Vagina (tissue), 2 donors: ENCODE measurements at regions not wholly inside any gene's neighbourhood (a gene's known extent, or its start where the extent isn't known, plus 50 kb on each side); places are given as distances from the start of the nearest gene placed in this dataset.
A peak's percentile ranks its signal among the peaks of the same experiment; 100 is the strongest.

ENCODE experiments used
- DNase-seq, 2 donors: peaks; one replicate each; pipeline ENCODE4 v3.0.0-alpha.2; 2017; ENCODE audit errors: extremely low spot score in 2 of 2
- H3K27ac ChIP-seq: fragments of 200-600 bp; sonication (generic); one replicate; pipeline ENCODE4 v1.5.1; 2019
- H3K27me3 ChIP-seq: fragments of 200-600 bp; sonication (generic); one replicate; pipeline ENCODE4 v1.5.1; 2019
- H3K36me3 ChIP-seq, 2 donors: fragments of 200-600 bp; sonication (generic); one replicate each; pipeline ENCODE4 v1.5.1; 2017 to 2019
- H3K4me1 ChIP-seq: fragments of 200-600 bp; sonication (generic); one replicate; pipeline ENCODE4 v1.5.1; 2019
- H3K4me3 ChIP-seq, 2 donors: fragments of 200-600 bp; sonication (generic); 1 replicate in 1 of 2; 2 replicates in 1 of 2; pipeline ENCODE4 v1.5.1; 2016 to 2019
- H3K9me3 ChIP-seq: fragments of 200-600 bp; sonication (generic); one replicate; pipeline ENCODE4 v1.5.1; 2019
- POLR2A ChIP-seq, 2 donors: fragments of 450-650 bp; IDR thresholded peaks; one replicate each; pipeline ENCODE4 v1.6.1; 2017; ENCODE audit warnings: antibody characterized with exemption in 2 of 2, mild to moderate bottlenecking in 2 of 2, moderate library complexity in 2 of 2
- POLR2AphosphoS5 ChIP-seq, 2 donors: sonication (generic); formaldehyde crosslinking; IDR thresholded peaks; one replicate each; pipeline ENCODE4 v1.9.0; 2017; ENCODE audit warnings: antibody characterized with exemption in 2 of 2, mild to moderate bottlenecking in 2 of 2, low read depth in 1 of 2; ENCODE audit not compliant: insufficient read depth in 1 of 2
- intact Hi-C: fragments of 100-400 bp; cut with DNase I; formaldehyde crosslinking; loops from one replicate; pipeline ENCODE4 v1.15.1; 2023
- TF ChIP-seq, protein P1 (sequence below), 3 experiments: fragments of 450-650 bp in 2 of 3; fragments of 200-600 bp in 1 of 3; sonication (generic) in 1 of 3; IDR thresholded peaks; one replicate each; pipeline ENCODE4 v1.5.1; 2017 to 2019; ENCODE audit warnings: antibody characterized with exemption in 3 of 3, mild to moderate bottlenecking in 2 of 3, moderate library complexity in 2 of 3

DNA sequence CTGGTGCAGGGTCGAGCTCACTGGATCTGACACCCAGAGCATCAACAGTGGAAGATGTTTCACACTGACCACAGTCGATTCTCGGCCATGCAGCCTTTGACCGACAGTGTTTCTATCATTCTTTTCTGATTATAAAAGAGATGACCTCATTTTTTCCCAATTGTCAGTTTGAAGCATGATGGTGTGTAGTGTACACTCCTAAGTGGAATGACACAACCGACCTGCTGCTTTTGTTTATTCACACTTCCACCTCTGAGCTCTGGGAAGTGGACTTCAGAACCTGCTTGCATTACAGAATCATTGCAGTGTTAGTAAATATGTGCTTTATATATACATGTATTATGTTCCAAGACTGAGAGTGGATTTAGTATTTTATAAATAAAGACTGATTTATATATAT, 128.6 kb downstream of the IRX2 start:
- intact Hi-C loops = no loop called here
- TF ChIP-seq, protein P1, sequence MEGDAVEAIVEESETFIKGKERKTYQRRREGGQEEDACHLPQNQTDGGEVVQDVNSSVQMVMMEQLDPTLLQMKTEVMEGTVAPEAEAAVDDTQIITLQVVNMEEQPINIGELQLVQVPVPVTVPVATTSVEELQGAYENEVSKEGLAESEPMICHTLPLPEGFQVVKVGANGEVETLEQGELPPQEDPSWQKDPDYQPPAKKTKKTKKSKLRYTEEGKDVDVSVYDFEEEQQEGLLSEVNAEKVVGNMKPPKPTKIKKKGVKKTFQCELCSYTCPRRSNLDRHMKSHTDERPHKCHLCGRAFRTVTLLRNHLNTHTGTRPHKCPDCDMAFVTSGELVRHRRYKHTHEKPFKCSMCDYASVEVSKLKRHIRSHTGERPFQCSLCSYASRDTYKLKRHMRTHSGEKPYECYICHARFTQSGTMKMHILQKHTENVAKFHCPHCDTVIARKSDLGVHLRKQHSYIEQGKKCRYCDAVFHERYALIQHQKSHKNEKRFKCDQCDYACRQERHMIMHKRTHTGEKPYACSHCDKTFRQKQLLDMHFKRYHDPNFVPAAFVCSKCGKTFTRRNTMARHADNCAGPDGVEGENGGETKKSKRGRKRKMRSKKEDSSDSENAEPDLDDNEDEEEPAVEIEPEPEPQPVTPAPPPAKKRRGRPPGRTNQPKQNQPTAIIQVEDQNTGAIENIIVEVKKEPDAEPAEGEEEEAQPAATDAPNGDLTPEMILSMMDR (IDR thresholded peaks at IDR 0.05) = no peak
- TF ChIP-seq POLR2AphosphoS5 (IDR thresholded peaks at IDR 0.05; ENCODE audit: insufficient read depth in 1 of 2, low read depth in 1 of 2) = no peak
- no peak for TF ChIP-seq POLR2A (IDR thresholded peaks at IDR 0.05)
- no peaks in the 10 kb centered on the region for H3K4me1 ChIP-seq
- no peak overlapping the region for H3K4me3 ChIP-seq
- H3K36me3 ChIP-seq = no peaks in the 10 kb centered on the region
- H3K27ac ChIP-seq = no peak overlapping the region
- H3K27me3 ChIP-seq = no peaks in the 10 kb centered on the region
- no peaks in the 10 kb centered on the region for H3K9me3 ChIP-seq
- DNase-seq = peak in 1 of 2 donors; percentile 27

DNA sequence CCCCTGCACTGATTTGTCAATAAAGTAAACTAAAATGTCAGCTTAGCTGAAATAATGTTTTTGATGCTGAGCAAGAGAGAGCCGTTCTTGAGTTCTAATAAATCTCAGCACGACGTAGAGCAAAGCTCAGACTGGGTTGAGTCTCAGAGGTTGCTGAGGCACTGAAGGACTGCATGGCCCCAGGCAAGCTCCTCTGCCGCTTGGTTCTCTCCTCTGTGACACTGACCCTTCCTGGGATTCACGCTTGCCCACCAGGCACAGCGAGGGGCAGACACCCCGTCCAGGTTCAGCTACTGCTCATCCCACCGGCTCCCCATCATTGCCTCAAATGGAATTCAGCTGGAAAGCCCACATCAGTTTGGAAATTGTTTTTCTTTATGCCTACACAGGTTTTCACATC, 129.8 kb downstream of the IRX2 start:
- peak in 1 of 2 donors; percentile 32 for DNase-seq
- Histone ChIP-seq H3K4me1 (no peaks in the 10 kb centered on the region), H3K27me3 (no peaks in the 10 kb centered on the region), H3K27ac (no peak overlapping the region), H3K9me3 (no peaks in the 10 kb centered on the region), H3K4me3 (no peak overlapping the region), H3K36me3 (no peaks in the 10 kb centered on the region)
- TF ChIP-seq POLR2AphosphoS5 (IDR thresholded peaks at IDR 0.05; ENCODE audit: insufficient read depth in 1 of 2, low read depth in 1 of 2) = no peak
- TF ChIP-seq, protein P1 (IDR thresholded peaks at IDR 0.05) = no peak
- no peak for TF ChIP-seq POLR2A (IDR thresholded peaks at IDR 0.05)
- intact Hi-C loops = no loop called here

DNA sequence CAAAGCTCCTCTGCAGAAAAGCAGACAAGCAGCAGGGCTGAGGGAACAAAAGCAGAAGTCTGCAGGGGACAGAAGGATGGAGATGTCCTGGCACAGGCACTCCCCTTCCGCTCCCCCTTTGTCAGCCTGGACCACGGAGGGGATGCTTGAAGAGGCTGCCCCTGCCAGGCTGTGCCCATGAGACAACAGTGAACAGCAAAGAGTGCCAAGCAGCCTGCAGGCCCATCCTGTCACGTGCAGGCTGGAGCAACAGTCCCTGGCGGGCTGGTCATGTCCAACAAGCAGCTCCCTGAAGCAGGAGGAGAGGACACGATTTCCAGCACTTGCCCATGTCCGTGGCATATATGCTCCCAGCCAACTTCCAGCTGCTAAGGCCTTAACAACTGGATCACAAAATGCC, 132.3 kb downstream of the IRX2 start:
- peak in 1 of 2 donors; percentile 52 for DNase-seq
- TF ChIP-seq, protein P1 (IDR thresholded peaks at IDR 0.05) = no peak
- TF ChIP-seq POLR2A (IDR thresholded peaks at IDR 0.05) (no peak), POLR2AphosphoS5 (IDR thresholded peaks at IDR 0.05; ENCODE audit: insufficient read depth in 1 of 2, low read depth in 1 of 2) (no peak)

DNA sequence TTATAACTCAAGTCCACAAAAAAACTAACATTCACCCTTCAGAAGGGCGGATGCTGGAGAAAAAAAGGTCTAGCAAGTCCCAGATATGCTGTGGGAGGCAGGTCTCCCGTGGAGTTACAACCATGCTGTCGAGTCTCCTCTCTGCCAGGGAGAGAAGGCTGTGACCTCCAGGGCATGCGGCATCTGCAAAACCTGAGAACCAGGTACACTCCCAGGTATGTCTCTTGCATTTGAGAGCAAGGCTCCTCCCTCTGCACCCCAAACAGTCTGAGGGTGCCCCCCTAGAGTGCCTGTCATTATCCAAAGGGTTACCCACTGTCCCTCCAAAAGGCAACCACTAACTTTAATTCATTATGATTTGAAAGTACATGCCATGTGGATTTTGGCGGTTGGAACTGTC, 134.0 kb downstream of the IRX2 start:
- intact Hi-C loops = no loop called here

More for the DNA sequence above, 132.3 kb downstream of the IRX2 start:
- no peaks in the 10 kb centered on the region for H3K36me3 ChIP-seq
- no peaks in the 10 kb centered on the region for H3K4me1 ChIP-seq
- intact Hi-C loops = no loop called here
- H3K27ac ChIP-seq = no peak overlapping the region
- H3K4me3 ChIP-seq = no peak overlapping the region
- no peaks in the 10 kb centered on the region for H3K9me3 ChIP-seq
- H3K27me3 ChIP-seq = no peaks in the 10 kb centered on the region

DNA sequence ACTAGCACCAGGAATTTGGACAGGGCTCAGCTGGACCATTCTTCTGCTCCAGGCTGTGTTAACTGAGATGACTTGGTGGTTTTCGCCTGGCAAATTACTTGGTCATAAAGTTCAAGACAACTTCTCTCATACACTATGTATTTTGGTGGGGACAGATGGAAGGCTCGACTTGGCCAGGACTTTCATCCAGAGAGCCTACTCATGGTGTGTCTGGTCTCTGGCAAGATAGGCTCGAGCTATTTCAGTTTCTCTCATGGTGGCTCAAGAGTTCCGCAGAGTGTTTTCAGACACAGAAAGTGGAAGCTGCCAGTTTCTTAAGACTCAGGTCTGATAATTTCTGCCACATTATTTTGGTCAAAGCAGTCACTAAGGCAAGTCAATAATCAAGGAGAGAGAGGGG, 135.6 kb downstream of the IRX2 start:
- no peak overlapping the region for H3K4me3 ChIP-seq
- intact Hi-C loops = no loop called here
- no peaks in the 10 kb centered on the region for H3K4me1 ChIP-seq
- DNase-seq = peak in 1 of 2 donors; percentile 37
- no peaks in the 10 kb centered on the region for H3K9me3 ChIP-seq
- no peaks in the 10 kb centered on the region for H3K36me3 ChIP-seq
- H3K27me3 ChIP-seq = no peaks in the 10 kb centered on the region
- TF ChIP-seq POLR2AphosphoS5 (IDR thresholded peaks at IDR 0.05; ENCODE audit: insufficient read depth in 1 of 2, low read depth in 1 of 2) (no peak), POLR2A (IDR thresholded peaks at IDR 0.05) (no peak)
- TF ChIP-seq, protein P1 (IDR thresholded peaks at IDR 0.05) = no peak
- H3K27ac ChIP-seq = no peak overlapping the region

More for the DNA sequence above, 134.0 kb downstream of the IRX2 start:
- Histone ChIP-seq H3K27me3 (no peaks in the 10 kb centered on the region), H3K9me3 (no peaks in the 10 kb centered on the region), H3K27ac (no peak overlapping the region), H3K36me3 (no peaks in the 10 kb centered on the region), H3K4me3 (no peak overlapping the region), H3K4me1 (no peaks in the 10 kb centered on the region)
- peak in 1 of 2 donors; percentile 79 for DNase-seq
- TF ChIP-seq, protein P1 (IDR thresholded peaks at IDR 0.05) = no peak
- TF ChIP-seq POLR2A (IDR thresholded peaks at IDR 0.05) = no peak
- TF ChIP-seq POLR2AphosphoS5 (IDR thresholded peaks at IDR 0.05; ENCODE audit: insufficient read depth in 1 of 2, low read depth in 1 of 2) = no peak
